ENCODE measurements at regions not wholly inside any gene's neighbourhood (a gene's known extent, or its start where the extent isn't known, plus 50 kb on each side); places are given as distances from the start of the nearest gene placed in this dataset.
"Not testable (repeated sequence)": the region's sequence is repeated elsewhere in the genome, so short reads cannot be mapped to it uniquely, and the experiment has no call there.

- DNase-seq (ENCODE audit: low read depth in 2 of 2), result no peak
Measured at GRCh38 chr2:116761864-116762263, 1052.6 kb upstream of the DDX18 start.

- no peak for DNase-seq (ENCODE audit: low read depth in 2 of 2)
Measured at GRCh38 chr2:116769514-116769913, 1045.0 kb upstream of the DDX18 start.

GRCh38 chr2:116776556-116776955, 1037.9 kb upstream of the DDX18 start:
- no peak for DNase-seq (ENCODE audit: low read depth in 2 of 2)

- no peak for DNase-seq (ENCODE audit: low read depth in 2 of 2)
Measured at GRCh38 chr2:116787848-116788247, 1026.6 kb upstream of the DDX18 start.

- no peak for DNase-seq (ENCODE audit: low read depth in 2 of 2)
Measured at GRCh38 chr2:116802671-116803070, 1011.8 kb upstream of the DDX18 start.

GRCh38 chr2:116804901-116805300, 1009.6 kb upstream of the DDX18 start:
- DNase-seq (ENCODE audit: low read depth in 2 of 2), result no peak

GRCh38 chr2:116806505-116806904, 1008.0 kb upstream of the DDX18 start:
- DNase-seq (ENCODE audit: low read depth in 2 of 2), result not testable (repeated sequence)

GRCh38 chr2:116809109-116809508, 1005.4 kb upstream of the DDX18 start:
- DNase-seq (ENCODE audit: low read depth in 2 of 2), result no peak

GRCh38 chr2:116810071-116810470, 1004.4 kb upstream of the DDX18 start:
- peak in 1 of 2 donors; percentile 8 for DNase-seq (ENCODE audit: low read depth in 2 of 2)

- DNase-seq (ENCODE audit: low read depth in 2 of 2), result peak in 1 of 2 donors; percentile 50
Measured at GRCh38 chr2:116810645-116811044, 1003.8 kb upstream of the DDX18 start.

- DNase-seq (ENCODE audit: low read depth in 2 of 2), result no peak
Measured at GRCh38 chr2:116819355-116819754, 995.1 kb upstream of the DDX18 start.

GRCh38 chr2:116820986-116821385, 993.5 kb upstream of the DDX18 start:
- DNase-seq (ENCODE audit: low read depth in 2 of 2), result no peak

GRCh38 chr2:116829543-116829942, 984.9 kb upstream of the DDX18 start:
- DNase-seq (ENCODE audit: low read depth in 2 of 2), result not testable (repeated sequence)

GRCh38 chr2:116832148-116832547, 982.3 kb upstream of the DDX18 start:
- DNase-seq (ENCODE audit: low read depth in 2 of 2), result no peak

GRCh38 chr2:116833052-116833451, 981.4 kb upstream of the DDX18 start:
- DNase-seq (ENCODE audit: low read depth in 2 of 2), result no peak

- DNase-seq (ENCODE audit: low read depth in 2 of 2), result no peak
Measured at GRCh38 chr2:116842164-116842563, 972.3 kb upstream of the DDX18 start.

GRCh38 chr2:116859708-116860107, 954.8 kb upstream of the DDX18 start:
- DNase-seq (ENCODE audit: low read depth in 2 of 2), result no peak

- DNase-seq (ENCODE audit: low read depth in 2 of 2), result no peak
Measured at GRCh38 chr2:116874021-116874420, 940.5 kb upstream of the DDX18 start.

- DNase-seq (ENCODE audit: low read depth in 2 of 2), result no peak
Measured at GRCh38 chr2:116877274-116877673, 937.2 kb upstream of the DDX18 start.

GRCh38 chr2:116877944-116878343, 936.5 kb upstream of the DDX18 start:
- DNase-seq (ENCODE audit: low read depth in 2 of 2), result no peak

GRCh38 chr2:116879650-116880160, 934.8 kb upstream of the DDX18 start:
- DNase-seq (ENCODE audit: low read depth in 2 of 2), result no peak

GRCh38 chr2:116891191-116891590, 923.3 kb upstream of the DDX18 start:
- DNase-seq (ENCODE audit: low read depth in 2 of 2), result no peak

GRCh38 chr2:116911540-116911939, 903.0 kb upstream of the DDX18 start:
- DNase-seq (ENCODE audit: low read depth in 2 of 2), result no peak

GRCh38 chr2:116915673-116916072, 898.8 kb upstream of the DDX18 start:
- no peak for DNase-seq (ENCODE audit: low read depth in 2 of 2)

All from dermis microvascular lymphatic vessel endothelial cell (primary cell).